Right lobe of liver (tissue), 4 donors: ENCODE measurements at regions not wholly inside any gene's neighbourhood (a gene's known extent, or its start where the extent isn't known, plus 50 kb on each side); places are given as distances from the start of the nearest gene placed in this dataset.

Experiments
- CTCF ChIP-seq, 4 donors: fragments of 200-600 bp in 3 of 4; fragments of 450-650 bp in 1 of 4; IDR thresholded peaks; one replicate each; pipeline versions ENCODE4 v1.5.1 to v1.8.0; 2016 to 2022; ENCODE audit warnings: antibody characterized with exemption in 4 of 4, mild to moderate bottlenecking in 2 of 4
- POLR2A ChIP-seq: fragments of 450-650 bp; IDR thresholded peaks from one replicate; pipeline ENCODE4 v1.6.1; 2017; ENCODE audit warnings: antibody characterized with exemption, mild to moderate bottlenecking
- donor health status: DM: no; HTN: no; CAD: no.
- donor health status: DM: no; HTN: no; CAD: no.
- donor health status: DM: no; HTN: yes; CAD: no.

GRCh38 chr22:48309115-48309705 lies 1518.5 kb downstream of the BRD1 start:
- TF ChIP-seq CTCF (IDR thresholded peaks at IDR 0.05) = no peak
- no peak for TF ChIP-seq POLR2A
